Astrocyte (in vitro differentiated cells and primary cell): ENCODE measurements at regions not wholly inside any gene's neighbourhood (a gene's known extent, or its start where the extent isn't known, plus 50 kb on each side); places are given as distances from the start of the nearest gene placed in this dataset.

Experiments used
- DNase-seq: peaks from one replicate; pipeline ENCODE4 v3.0.0-alpha.2; 2010; ENCODE audit warnings: low read depth
- FAIRE-seq: peaks from 2 replicates; lab custom pipeline; 2011; peaks lifted over from hg19 to GRCh38; lab: Jason Lieb, UNC
- H2AFZ ChIP-seq: 2 replicates; pipeline ENCODE4 v1.6.0; 2012; ENCODE audit warnings: low read depth, low read length, inconsistent platforms
- H3K27ac ChIP-seq: 2 replicates; pipeline ENCODE4 v1.5.1; 2011; ENCODE audit warnings: low read depth, low read length, inconsistent platforms
- H3K27me3 ChIP-seq: 2 replicates; pipeline ENCODE4 v1.6.0; 2011; ENCODE audit warnings: low read length, inconsistent platforms; ENCODE audit not compliant: insufficient read depth
- H3K36me3 ChIP-seq: 2 replicates; pipeline ENCODE4 v1.5.1; 2011; ENCODE audit warnings: low read length, inconsistent platforms; ENCODE audit not compliant: insufficient read depth
- H3K4me1 ChIP-seq: 2 replicates; pipeline ENCODE4 v1.5.1; 2011; ENCODE audit warnings: low read length, inconsistent platforms; ENCODE audit not compliant: insufficient read depth
- H3K4me2 ChIP-seq: 2 replicates; pipeline ENCODE4 v1.6.0; 2012; ENCODE audit warnings: low read length, inconsistent platforms
- H3K4me3 ChIP-seq: 2 replicates; pipeline ENCODE4 v1.5.1; 2011; ENCODE audit warnings: low read depth, mild to moderate bottlenecking, low read length, inconsistent platforms; ENCODE audit not compliant: insufficient read depth
- H3K79me2 ChIP-seq: 2 replicates; pipeline ENCODE4 v1.6.0; 2012; ENCODE audit warnings: mild to moderate bottlenecking, low read length, inconsistent platforms; ENCODE audit not compliant: insufficient read depth
- H3K9ac ChIP-seq: 2 replicates; pipeline ENCODE4 v1.6.0; 2012; ENCODE audit warnings: mild to moderate bottlenecking, low read length, inconsistent platforms
- H3K9me3 ChIP-seq: 2 replicates; pipeline ENCODE4 v1.5.1; 2012; ENCODE audit warnings: low read depth, mild to moderate bottlenecking, low read length, inconsistent platforms; ENCODE audit not compliant: insufficient read depth
- H4K20me1 ChIP-seq: 2 replicates; pipeline ENCODE4 v1.6.0; 2012; ENCODE audit warnings: low read length, inconsistent platforms; ENCODE audit not compliant: insufficient read depth
- H3K27ac Mint-ChIP-seq: one replicate; pipeline ENCODE4 v1.8.0; 2021; ENCODE audit warnings: mild to moderate bottlenecking, mixed read lengths; ENCODE audit not compliant: unreplicated experiment
- H3K27me3 Mint-ChIP-seq: one replicate; pipeline ENCODE4 v1.8.0; 2021; ENCODE audit warnings: low read depth, mixed read lengths; ENCODE audit not compliant: unreplicated experiment
- H3K36me3 Mint-ChIP-seq: one replicate; pipeline ENCODE4 v1.8.0; 2021; ENCODE audit warnings: low read depth, mixed read lengths; ENCODE audit not compliant: unreplicated experiment
- H3K4me1 Mint-ChIP-seq: one replicate; pipeline ENCODE4 v1.8.0; 2021; ENCODE audit warnings: low read depth, mixed read lengths; ENCODE audit not compliant: unreplicated experiment
- H3K4me3 Mint-ChIP-seq: one replicate; pipeline ENCODE4 v1.8.0; 2021; ENCODE audit warnings: mild to moderate bottlenecking, moderate library complexity, mixed read lengths; ENCODE audit not compliant: unreplicated experiment
- H3K9me3 Mint-ChIP-seq: one replicate; pipeline ENCODE4 v1.8.0; 2021; ENCODE audit warnings: mild to moderate bottlenecking, mixed read lengths; ENCODE audit not compliant: unreplicated experiment
- EZH2 ChIP-seq: IDR thresholded peaks from 2 replicates; pipeline ENCODE4 v1.6.1; 2012; ENCODE audit warnings: mild to moderate bottlenecking, low read length, inconsistent platforms; ENCODE audit not compliant: insufficient read depth
- TF ChIP-seq, protein P1 (sequence below): IDR thresholded peaks from 2 replicates; pipeline ENCODE4 v1.5.1; 2011; ENCODE audit warnings: low read depth, mild to moderate bottlenecking, inconsistent platforms, low read length, moderate library complexity; ENCODE audit not compliant: insufficient read depth

DNA sequence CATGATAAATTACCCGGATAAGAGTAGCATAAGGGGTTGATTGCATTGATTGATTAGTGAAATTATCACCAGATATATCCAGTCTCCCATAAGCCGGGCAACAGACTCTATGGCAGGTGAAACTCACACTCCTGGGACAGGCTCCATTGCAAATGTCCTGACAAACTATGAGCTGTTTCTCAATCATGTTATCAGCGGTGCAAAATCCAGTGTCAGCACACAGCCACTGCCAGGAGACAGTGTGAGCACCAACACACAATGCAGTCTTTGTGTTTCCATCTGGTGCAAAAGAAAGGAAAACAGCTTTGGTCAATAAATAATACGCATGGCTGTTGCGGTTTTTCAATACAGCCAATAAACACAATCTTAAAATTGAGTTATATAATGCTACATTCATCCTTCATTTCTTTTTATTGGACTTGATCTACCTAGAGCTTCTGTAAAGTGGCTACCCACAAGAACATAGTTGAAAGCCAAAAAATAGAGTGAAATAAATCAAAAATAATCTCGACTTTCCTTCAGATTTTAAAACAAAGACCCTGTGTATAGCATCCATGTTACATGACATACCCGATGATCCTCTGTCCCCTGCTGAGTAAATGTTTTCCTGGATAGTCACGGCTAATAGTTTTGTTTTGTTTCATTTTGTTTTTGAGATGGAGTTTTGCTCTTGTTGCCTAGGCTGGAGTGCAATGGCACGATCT lies 64.3 kb upstream of the AFDN start:
- no peak for TF ChIP-seq EZH2
- TF ChIP-seq, protein P1, sequence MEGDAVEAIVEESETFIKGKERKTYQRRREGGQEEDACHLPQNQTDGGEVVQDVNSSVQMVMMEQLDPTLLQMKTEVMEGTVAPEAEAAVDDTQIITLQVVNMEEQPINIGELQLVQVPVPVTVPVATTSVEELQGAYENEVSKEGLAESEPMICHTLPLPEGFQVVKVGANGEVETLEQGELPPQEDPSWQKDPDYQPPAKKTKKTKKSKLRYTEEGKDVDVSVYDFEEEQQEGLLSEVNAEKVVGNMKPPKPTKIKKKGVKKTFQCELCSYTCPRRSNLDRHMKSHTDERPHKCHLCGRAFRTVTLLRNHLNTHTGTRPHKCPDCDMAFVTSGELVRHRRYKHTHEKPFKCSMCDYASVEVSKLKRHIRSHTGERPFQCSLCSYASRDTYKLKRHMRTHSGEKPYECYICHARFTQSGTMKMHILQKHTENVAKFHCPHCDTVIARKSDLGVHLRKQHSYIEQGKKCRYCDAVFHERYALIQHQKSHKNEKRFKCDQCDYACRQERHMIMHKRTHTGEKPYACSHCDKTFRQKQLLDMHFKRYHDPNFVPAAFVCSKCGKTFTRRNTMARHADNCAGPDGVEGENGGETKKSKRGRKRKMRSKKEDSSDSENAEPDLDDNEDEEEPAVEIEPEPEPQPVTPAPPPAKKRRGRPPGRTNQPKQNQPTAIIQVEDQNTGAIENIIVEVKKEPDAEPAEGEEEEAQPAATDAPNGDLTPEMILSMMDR: no peak
- H3K27ac ChIP-seq: no peak overlapping the region
- H3K4me3 ChIP-seq: no peak overlapping the region
- no peak overlapping the region for H3K4me2 ChIP-seq
- H3K36me3 Mint-ChIP-seq: no peaks in the 10 kb centered on the region
- H4K20me1 ChIP-seq: no peaks in the 10 kb centered on the region
- no peak overlapping the region for H2AFZ ChIP-seq
- H3K9me3 Mint-ChIP-seq: no peaks in the 10 kb centered on the region
- no peak overlapping the region for H3K9ac ChIP-seq
- H3K27ac Mint-ChIP-seq: no peak overlapping the region
- no peaks in the 10 kb centered on the region for H3K4me1 ChIP-seq
- FAIRE-seq (no peak), DNase-seq (no peak)
- no peaks in the 10 kb centered on the region for H3K36me3 ChIP-seq
- peaks cover 3% of the 10 kb centered on the region for H3K4me1 Mint-ChIP-seq
- no peaks in the 10 kb centered on the region for H3K9me3 ChIP-seq
- no peaks in the 10 kb centered on the region for H3K79me2 ChIP-seq
- H3K27me3 ChIP-seq: peaks cover 4% of the 10 kb centered on the region
- H3K4me3 Mint-ChIP-seq: no peak overlapping the region
- H3K27me3 Mint-ChIP-seq: peaks cover 58% of the 10 kb centered on the region

DNA sequence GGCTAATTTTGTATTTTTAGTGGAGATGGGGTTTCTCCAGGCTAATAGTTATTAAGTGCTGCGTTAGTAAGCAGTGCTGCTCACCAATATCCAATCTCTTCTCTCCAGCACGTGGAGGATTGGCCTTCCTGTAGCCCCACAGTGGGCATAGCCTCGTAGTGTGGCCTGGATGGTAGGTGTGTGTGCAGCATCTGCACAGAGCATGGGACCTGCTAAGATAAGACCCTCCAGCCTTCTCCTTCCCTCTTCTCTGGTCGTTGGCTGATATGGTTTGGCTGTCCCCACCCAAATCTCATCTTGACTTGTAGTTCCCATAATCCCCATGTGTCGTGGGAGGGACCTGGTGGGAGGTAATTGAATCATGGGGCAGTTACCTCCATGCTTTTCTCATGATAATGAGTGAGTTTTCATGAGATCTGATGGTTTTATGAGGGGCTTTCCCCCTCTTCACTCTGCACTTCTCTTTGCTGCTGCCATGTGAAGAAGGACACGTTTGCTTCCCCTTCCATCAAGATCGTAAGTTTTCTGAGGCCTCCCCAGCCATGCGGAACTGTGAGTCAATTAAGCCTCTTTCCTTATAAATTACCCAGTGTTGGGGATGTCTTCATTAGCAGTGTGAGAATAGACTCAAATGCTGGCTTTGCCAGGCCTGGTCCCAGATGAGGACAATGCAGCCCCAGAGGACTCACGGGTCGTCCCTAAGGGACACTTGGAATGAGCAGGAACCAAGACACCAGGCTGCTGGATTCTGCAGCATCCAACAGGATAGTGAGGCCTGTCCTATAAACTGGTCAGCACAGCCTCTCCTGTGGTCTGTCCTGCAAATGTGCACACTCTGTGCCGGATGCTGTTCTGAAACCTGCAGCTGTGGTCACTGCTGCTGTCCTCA lies 63.4 kb upstream of the AFDN start:
- no peaks in the 10 kb centered on the region for H3K36me3 Mint-ChIP-seq
- Histone ChIP-seq H3K9ac (no peak overlapping the region), H3K9me3 (no peaks in the 10 kb centered on the region), H4K20me1 (no peaks in the 10 kb centered on the region), H3K27ac (no peak overlapping the region), H3K36me3 (no peaks in the 10 kb centered on the region), H3K4me2 (no peak overlapping the region), H3K4me3 (no peak overlapping the region), H3K27me3 (peaks cover 4% of the 10 kb centered on the region), H2AFZ (no peak overlapping the region), H3K4me1 (no peaks in the 10 kb centered on the region), H3K79me2 (no peaks in the 10 kb centered on the region)
- peaks cover 60% of the 10 kb centered on the region for H3K27me3 Mint-ChIP-seq
- H3K9me3 Mint-ChIP-seq: no peaks in the 10 kb centered on the region
- no peak overlapping the region for H3K4me3 Mint-ChIP-seq
- no peak overlapping the region for H3K27ac Mint-ChIP-seq
- DNase-seq (no peak), FAIRE-seq (no peak)
- H3K4me1 Mint-ChIP-seq: peaks cover 3% of the 10 kb centered on the region
- TF ChIP-seq, protein P1: no peak
- no peak for TF ChIP-seq EZH2
